Neutrophil (primary cell): ENCODE measurements at regions not wholly inside any gene's neighbourhood (a gene's known extent, or its start where the extent isn't known, plus 50 kb on each side); places are given as distances from the start of the nearest gene placed in this dataset.
"Not testable (repeated sequence)": the region's sequence is repeated elsewhere in the genome, so short reads cannot be mapped to it uniquely, and the experiment has no call there.

Experiments used
- H3K27ac ChIP-seq: fragments of 200-600 bp; sonication (generic); 2 replicates; pipeline ENCODE4 v1.5.1; 2016; ENCODE audit warnings: mild to moderate bottlenecking, moderate library complexity
- H3K27me3 ChIP-seq: fragments of 200-600 bp; sonication (generic); 2 replicates; pipeline ENCODE4 v1.6.0; 2016; ENCODE audit warnings: mild to moderate bottlenecking
- H3K36me3 ChIP-seq: fragments of 200-600 bp; sonication (generic); 2 replicates; pipeline ENCODE4 v1.5.1; 2017
- H3K4me1 ChIP-seq, 2 experiments: fragments of 200-600 bp in 1 of 2; sonication (generic) in 1 of 2; 1 replicate in 1 of 2; 2 replicates in 1 of 2; pipeline versions ENCODE4 v1.5.1 to v1.6.1; 2013 to 2016; ENCODE audit warnings: low read depth in 1 of 2, low read length in 1 of 2, mild to moderate bottlenecking in 1 of 2, moderate library complexity in 1 of 2; ENCODE audit not compliant: control insufficient read depth in 1 of 2, insufficient read depth in 1 of 2
- H3K4me3 ChIP-seq, 2 experiments: fragments of 200-600 bp in 1 of 2; sonication (generic) in 1 of 2; 1 replicate in 1 of 2; 2 replicates in 1 of 2; pipeline ENCODE4 v1.5.1; 2013 to 2016; ENCODE audit warnings: low read depth in 1 of 2, low read length in 1 of 2, mild to moderate bottlenecking in 1 of 2, moderate library complexity in 1 of 2
- H3K9me3 ChIP-seq: fragments of 200-600 bp; sonication (generic); 2 replicates; pipeline ENCODE4 v1.5.1; 2016
- CTCF ChIP-seq: fragments of 200-600 bp; sonication (generic); IDR thresholded peaks from 2 replicates; pipeline ENCODE4 v1.5.1; 2016; ENCODE audit warnings: antibody characterized with exemption

- TF ChIP-seq CTCF, result no peak
- peaks cover 7% of the 10 kb centered on the region for H3K27me3 ChIP-seq
- H3K4me1 ChIP-seq, result no peaks in the 10 kb centered on the region
- H3K9me3 ChIP-seq, result no peaks in the 10 kb centered on the region
- H3K4me3 ChIP-seq, result no peak overlapping the region
- no peak overlapping the region for H3K27ac ChIP-seq
- no peaks in the 10 kb centered on the region for H3K36me3 ChIP-seq
Measured at GRCh38 chr4:38385093-38386004, 278.6 kb upstream of the KLF3 start.

GRCh38 chr4:38386005-38386551 is 277.9 kb upstream of the KLF3 start:
- no peak overlapping the region for H3K27ac ChIP-seq
- H3K9me3 ChIP-seq, result no peaks in the 10 kb centered on the region
- no peaks in the 10 kb centered on the region for H3K4me1 ChIP-seq
- no peaks in the 10 kb centered on the region for H3K36me3 ChIP-seq
- TF ChIP-seq CTCF, result no peak
- H3K27me3 ChIP-seq, result peaks cover 7% of the 10 kb centered on the region
- H3K4me3 ChIP-seq, result no peak overlapping the region

GRCh38 chr4:38386654-38387188 is 277.3 kb upstream of the KLF3 start:
- H3K36me3 ChIP-seq, result no peaks in the 10 kb centered on the region
- peaks cover 7% of the 10 kb centered on the region for H3K27me3 ChIP-seq
- H3K4me1 ChIP-seq, result no peaks in the 10 kb centered on the region
- no peak for TF ChIP-seq CTCF
- no peak overlapping the region for H3K27ac ChIP-seq
- H3K4me3 ChIP-seq, result no peak overlapping the region
- no peaks in the 10 kb centered on the region for H3K9me3 ChIP-seq

GRCh38 chr4:38387348-38387747 is 276.7 kb upstream of the KLF3 start:
- no peaks in the 10 kb centered on the region for H3K4me1 ChIP-seq
- H3K9me3 ChIP-seq, result no peaks in the 10 kb centered on the region
- no peak overlapping the region for H3K4me3 ChIP-seq
- H3K27ac ChIP-seq, result no peak overlapping the region
- no peak for TF ChIP-seq CTCF
- H3K27me3 ChIP-seq, result peaks cover 7% of the 10 kb centered on the region
- no peaks in the 10 kb centered on the region for H3K36me3 ChIP-seq

GRCh38 chr4:38387819-38388218 is 276.2 kb upstream of the KLF3 start:
- Histone ChIP-seq H3K36me3 (no peaks in the 10 kb centered on the region), H3K4me1 (no peaks in the 10 kb centered on the region), H3K4me3 (no peak overlapping the region), H3K27me3 (peaks cover 7% of the 10 kb centered on the region), H3K9me3 (no peaks in the 10 kb centered on the region), H3K27ac (no peak overlapping the region)
- no peak for TF ChIP-seq CTCF

- H3K4me3 ChIP-seq, H3K27ac ChIP-seq, H3K9me3 ChIP-seq, H3K4me1 ChIP-seq, H3K36me3 ChIP-seq, H3K27me3 ChIP-seq: not testable (repeated sequence)
Measured at GRCh38 chr4:38388907-38389306, 275.1 kb upstream of the KLF3 start.
